ENCODE measurements at regions not wholly inside any gene's neighbourhood (a gene's known extent, or its start where the extent isn't known, plus 50 kb on each side); places are given as distances from the start of the nearest gene placed in this dataset.
"Not testable (repeated sequence)": the region's sequence is repeated elsewhere in the genome, so short reads cannot be mapped to it uniquely, and the experiment has no call there.

DNA sequence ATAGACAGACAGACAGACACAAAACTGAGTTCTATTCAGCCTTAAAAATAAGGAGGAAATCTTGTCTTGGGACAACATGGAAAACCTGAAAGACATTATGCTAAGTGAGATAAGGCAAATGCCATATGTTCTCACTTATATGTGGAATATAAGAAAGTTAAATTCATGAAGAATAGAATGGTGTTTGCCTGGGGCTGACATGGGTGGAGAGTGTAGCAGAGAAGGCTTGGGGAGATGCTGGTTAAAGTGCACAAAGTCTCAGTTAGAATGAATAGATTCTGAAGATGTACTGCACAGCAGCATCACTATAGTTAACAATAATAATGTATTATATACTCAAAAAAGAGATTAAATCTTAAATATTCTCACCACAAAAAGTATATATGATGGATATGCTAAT is 355.5 kb downstream of the LRRIQ3 start:
- no peaks in the 10 kb centered on the region for H4K20me1 ChIP-seq (ENCODE audit: low read depth, low read length)
- H3K4me3 ChIP-seq (ENCODE audit: insufficient read depth, low read length, poor library complexity, severe bottlenecking), result no peak overlapping the region
- no peak overlapping the region for H3K4me2 ChIP-seq (ENCODE audit: low read depth, low read length, poor library complexity, severe bottlenecking)
- H2AFZ ChIP-seq (ENCODE audit: low read depth, low read length, severe bottlenecking), result no peak overlapping the region
- no peaks in the 10 kb centered on the region for H3K79me2 ChIP-seq (ENCODE audit: insufficient read depth, low read length)
- no peaks in the 10 kb centered on the region for H3K9me2 ChIP-seq (replicated peaks; ENCODE audit: insufficient read depth, low read length)
- H3K9ac ChIP-seq (ENCODE audit: low read length), result no peak overlapping the region
- H3K9me3 ChIP-seq (ENCODE audit: insufficient read depth, low read length), result no peaks in the 10 kb centered on the region
- no peaks in the 10 kb centered on the region for H3K27me3 ChIP-seq (ENCODE audit: low read length)
- H3K36me3 ChIP-seq (ENCODE audit: low read length), result no peaks in the 10 kb centered on the region
- H3K27ac ChIP-seq (ENCODE audit: low read depth, low read length), result no peak overlapping the region
- no peak for TF ChIP-seq EZH2phosphoT487 (conservative IDR thresholded peaks at IDR 0.05; ENCODE audit: low read length)
- no peak for TF ChIP-seq CTCF (IDR thresholded peaks at IDR 0.05; ENCODE audit: insufficient read depth, low read length, poor library complexity, severe bottlenecking)
- no peaks in the 10 kb centered on the region for H3F3A ChIP-seq (ENCODE audit: insufficient read depth)

DNA sequence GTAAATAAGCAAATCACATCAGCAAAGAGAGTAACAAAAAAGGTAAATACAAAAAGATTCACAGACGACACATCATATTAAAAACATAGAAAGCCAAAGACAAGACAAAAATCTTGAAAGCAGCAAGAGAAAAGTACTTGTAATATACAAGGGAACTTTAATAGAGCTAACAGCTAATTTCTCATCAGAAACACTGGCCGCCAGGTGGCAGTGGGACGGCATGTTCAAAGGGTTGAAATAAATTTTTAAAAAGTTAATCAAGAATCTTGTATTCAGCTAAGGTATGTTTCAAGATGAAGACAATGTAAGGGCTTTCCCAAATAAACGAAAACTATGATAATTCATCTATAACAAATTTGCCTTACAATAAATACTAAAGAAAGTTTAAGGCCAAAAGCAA is 358.1 kb downstream of the LRRIQ3 start:
- no peak overlapping the region for H3K27ac ChIP-seq (ENCODE audit: low read depth, low read length)
- no peaks in the 10 kb centered on the region for H3K36me3 ChIP-seq (ENCODE audit: low read length)
- no peaks in the 10 kb centered on the region for H4K20me1 ChIP-seq (ENCODE audit: low read depth, low read length)
- no peaks in the 10 kb centered on the region for H3F3A ChIP-seq (ENCODE audit: insufficient read depth)
- no peaks in the 10 kb centered on the region for H3K27me3 ChIP-seq (ENCODE audit: low read length)
- H3K9me2 ChIP-seq (replicated peaks; ENCODE audit: insufficient read depth, low read length), result no peaks in the 10 kb centered on the region
- H3K4me3 ChIP-seq (ENCODE audit: insufficient read depth, low read length, poor library complexity, severe bottlenecking), result no peak overlapping the region
- no peaks in the 10 kb centered on the region for H3K79me2 ChIP-seq (ENCODE audit: insufficient read depth, low read length)
- H3K9me3 ChIP-seq (ENCODE audit: insufficient read depth, low read length), result no peaks in the 10 kb centered on the region
- no peak overlapping the region for H3K9ac ChIP-seq (ENCODE audit: low read length)
- no peak overlapping the region for H2AFZ ChIP-seq (ENCODE audit: low read depth, low read length, severe bottlenecking)
- TF ChIP-seq CTCF (IDR thresholded peaks at IDR 0.05; ENCODE audit: insufficient read depth, low read length, poor library complexity, severe bottlenecking), result peak; percentile 31
- no peak for TF ChIP-seq EZH2phosphoT487 (conservative IDR thresholded peaks at IDR 0.05; ENCODE audit: low read length)
- no peak overlapping the region for H3K4me2 ChIP-seq (ENCODE audit: low read depth, low read length, poor library complexity, severe bottlenecking)

- no peak overlapping the region for H3K4me3 ChIP-seq (ENCODE audit: insufficient read depth, low read length, poor library complexity, severe bottlenecking)
- no peak overlapping the region for H3K4me2 ChIP-seq (ENCODE audit: low read depth, low read length, poor library complexity, severe bottlenecking)
- H3F3A ChIP-seq (ENCODE audit: insufficient read depth), result no peaks in the 10 kb centered on the region
- no peaks in the 10 kb centered on the region for H3K36me3 ChIP-seq (ENCODE audit: low read length)
- no peaks in the 10 kb centered on the region for H3K27me3 ChIP-seq (ENCODE audit: low read length)
- H3K27ac ChIP-seq (ENCODE audit: low read depth, low read length), result no peak overlapping the region
- H4K20me1 ChIP-seq (ENCODE audit: low read depth, low read length), result no peaks in the 10 kb centered on the region
- no peaks in the 10 kb centered on the region for H3K9me2 ChIP-seq (replicated peaks; ENCODE audit: insufficient read depth, low read length)
- H3K9ac ChIP-seq (ENCODE audit: low read length), result no peak overlapping the region
- H3K9me3 ChIP-seq (ENCODE audit: insufficient read depth, low read length), result no peaks in the 10 kb centered on the region
- no peak for TF ChIP-seq EZH2phosphoT487 (conservative IDR thresholded peaks at IDR 0.05; ENCODE audit: low read length)
- TF ChIP-seq CTCF (IDR thresholded peaks at IDR 0.05; ENCODE audit: insufficient read depth, low read length, poor library complexity, severe bottlenecking), result no peak
- H2AFZ ChIP-seq (ENCODE audit: low read depth, low read length, severe bottlenecking), result no peak overlapping the region
- H3K79me2 ChIP-seq (ENCODE audit: insufficient read depth, low read length), result no peaks in the 10 kb centered on the region
These were observed 365.4 kb downstream of the LRRIQ3 start for GRCh38 chr1:73832276-73833181.

DNA sequence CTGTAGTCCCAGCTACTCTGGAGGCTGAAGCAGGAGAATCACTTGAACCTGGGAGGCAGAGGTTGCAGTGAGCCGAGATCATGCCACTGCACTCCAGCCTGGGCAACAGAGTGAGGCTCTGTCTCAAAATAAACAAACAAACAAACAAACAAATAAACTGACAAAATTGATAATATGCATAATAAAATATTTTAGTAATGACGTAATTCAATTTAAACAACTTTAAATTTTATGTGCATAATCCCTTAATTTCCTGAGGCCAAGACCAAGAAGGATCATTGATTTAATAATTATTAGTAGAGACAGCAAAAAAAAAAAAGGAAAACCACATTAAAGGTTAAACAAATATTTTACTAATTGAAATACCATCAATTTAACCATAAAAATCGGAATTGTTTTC is 370.7 kb downstream of the LRRIQ3 start:
- H3K27me3 ChIP-seq (ENCODE audit: low read length); H3K9me3 ChIP-seq (ENCODE audit: insufficient read depth, low read length); H3K4me3 ChIP-seq (ENCODE audit: insufficient read depth, low read length, poor library complexity, severe bottlenecking); H3K9me2 ChIP-seq (replicated peaks; ENCODE audit: insufficient read depth, low read length); H4K20me1 ChIP-seq (ENCODE audit: low read depth, low read length); H3K36me3 ChIP-seq (ENCODE audit: low read length); H3K79me2 ChIP-seq (ENCODE audit: insufficient read depth, low read length); H3K4me2 ChIP-seq (ENCODE audit: low read depth, low read length, poor library complexity, severe bottlenecking); H3F3A ChIP-seq (ENCODE audit: insufficient read depth); H3K9ac ChIP-seq (ENCODE audit: low read length); H3K27ac ChIP-seq (ENCODE audit: low read depth, low read length); H2AFZ ChIP-seq (ENCODE audit: low read depth, low read length, severe bottlenecking): not testable (repeated sequence)
